ENCODE measurements at regions not wholly inside any gene's neighbourhood (a gene's known extent, or its start where the extent isn't known, plus 50 kb on each side); places are given as distances from the start of the nearest gene placed in this dataset.

GRCh38 chr2:226474131-226474530, 325.5 kb downstream of the IRS1 start:
- TF ChIP-seq CTCF (IDR thresholded peaks at IDR 0.05): no peak
- TF ChIP-seq POLR2A (IDR thresholded peaks at IDR 0.05): no peak
